DND-41 (cell line): ENCODE measurements at regions not wholly inside any gene's neighbourhood (a gene's known extent, or its start where the extent isn't known, plus 50 kb on each side); places are given as distances from the start of the nearest gene placed in this dataset.

Experiments used
- EZH2 ChIP-seq: IDR thresholded peaks from 3 replicates; pipeline ENCODE4 v1.6.1; 2012; ENCODE audit warnings: borderline replicate concordance, low read depth, mild to moderate bottlenecking, moderate library complexity, low read length, inconsistent platforms; ENCODE audit not compliant: severe bottlenecking
- TF ChIP-seq, protein P1 (sequence below): IDR thresholded peaks from 2 replicates; pipeline ENCODE4 v1.5.1; 2012; ENCODE audit warnings: borderline replicate concordance, low read length, moderate library complexity, mild to moderate bottlenecking; ENCODE audit not compliant: poor library complexity, severe bottlenecking; ENCODE audit errors: extremely low read depth

DNA sequence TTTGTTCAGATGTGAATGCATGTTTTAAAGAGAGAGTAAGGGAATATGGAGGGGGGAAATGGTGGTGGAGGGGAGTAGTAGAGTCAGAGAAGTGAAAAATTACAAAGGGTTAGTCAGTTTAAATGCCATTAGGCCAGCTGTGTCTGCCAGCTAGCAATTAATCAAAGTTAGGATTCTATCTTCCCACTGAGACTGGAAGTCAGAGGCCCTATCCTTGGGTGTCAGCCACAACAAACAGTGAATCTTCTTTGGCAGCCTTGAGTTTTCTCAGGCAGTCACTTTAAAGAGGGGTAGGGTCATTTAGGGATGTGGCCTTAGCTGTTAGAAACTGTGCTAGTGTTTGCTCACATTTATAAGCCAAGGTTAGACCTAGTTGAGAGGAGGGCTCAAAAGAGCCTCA, 120.5 kb upstream of the BTBD3 start:
- TF ChIP-seq, protein P1, sequence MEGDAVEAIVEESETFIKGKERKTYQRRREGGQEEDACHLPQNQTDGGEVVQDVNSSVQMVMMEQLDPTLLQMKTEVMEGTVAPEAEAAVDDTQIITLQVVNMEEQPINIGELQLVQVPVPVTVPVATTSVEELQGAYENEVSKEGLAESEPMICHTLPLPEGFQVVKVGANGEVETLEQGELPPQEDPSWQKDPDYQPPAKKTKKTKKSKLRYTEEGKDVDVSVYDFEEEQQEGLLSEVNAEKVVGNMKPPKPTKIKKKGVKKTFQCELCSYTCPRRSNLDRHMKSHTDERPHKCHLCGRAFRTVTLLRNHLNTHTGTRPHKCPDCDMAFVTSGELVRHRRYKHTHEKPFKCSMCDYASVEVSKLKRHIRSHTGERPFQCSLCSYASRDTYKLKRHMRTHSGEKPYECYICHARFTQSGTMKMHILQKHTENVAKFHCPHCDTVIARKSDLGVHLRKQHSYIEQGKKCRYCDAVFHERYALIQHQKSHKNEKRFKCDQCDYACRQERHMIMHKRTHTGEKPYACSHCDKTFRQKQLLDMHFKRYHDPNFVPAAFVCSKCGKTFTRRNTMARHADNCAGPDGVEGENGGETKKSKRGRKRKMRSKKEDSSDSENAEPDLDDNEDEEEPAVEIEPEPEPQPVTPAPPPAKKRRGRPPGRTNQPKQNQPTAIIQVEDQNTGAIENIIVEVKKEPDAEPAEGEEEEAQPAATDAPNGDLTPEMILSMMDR, result no peak
- TF ChIP-seq EZH2, result no peak
